SKM-1 treated with dmso at 0.1 percent for 144 hours (cell line): ENCODE measurements at regions not wholly inside any gene's neighbourhood (a gene's known extent, or its start where the extent isn't known, plus 50 kb on each side); places are given as distances from the start of the nearest gene placed in this dataset.
"Not testable (repeated sequence)": the region's sequence is repeated elsewhere in the genome, so short reads cannot be mapped to it uniquely, and the experiment has no call there.

Experiments used
- DNase-seq: peaks from one replicate; lab custom pipeline; 2025; ENCODE audit not compliant: unreplicated experiment; lab: John Stamatoyannopoulos, UW

GRCh38 chr4:19191979-19192650 lies 1059.6 kb upstream of the SLIT2 start:
- DNase-seq, result no peak

- DNase-seq, result no peak
These were observed 1064.0 kb upstream of the SLIT2 start for GRCh38 chr4:19187691-19188090.

GRCh38 chr4:19187096-19187495 lies 1064.6 kb upstream of the SLIT2 start:
- no peak for DNase-seq

DNA sequence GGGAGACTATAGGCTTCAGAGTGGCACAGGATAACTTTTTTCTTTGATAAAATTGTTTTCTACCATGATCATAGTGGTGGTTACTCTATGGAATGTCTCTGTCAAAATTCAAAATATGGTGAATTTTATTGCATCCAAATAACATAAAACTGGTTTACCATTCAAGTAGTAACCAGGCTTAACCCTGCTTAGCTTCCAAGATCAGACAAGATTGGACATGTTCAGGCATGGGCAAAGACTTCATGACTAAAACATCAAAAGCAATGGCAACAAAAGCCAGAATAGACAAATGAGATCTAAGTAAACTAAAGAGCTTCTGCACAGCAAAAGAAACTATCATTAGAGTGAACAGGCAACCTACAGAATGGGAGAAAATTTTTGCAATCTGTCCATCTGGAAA lies 1070.1 kb upstream of the SLIT2 start:
- DNase-seq, result not testable (repeated sequence)

GRCh38 chr4:19178835-19179234 lies 1072.9 kb upstream of the SLIT2 start:
- no peak for DNase-seq

- no peak for DNase-seq
These were observed 1074.1 kb upstream of the SLIT2 start for GRCh38 chr4:19177616-19178015.

DNA sequence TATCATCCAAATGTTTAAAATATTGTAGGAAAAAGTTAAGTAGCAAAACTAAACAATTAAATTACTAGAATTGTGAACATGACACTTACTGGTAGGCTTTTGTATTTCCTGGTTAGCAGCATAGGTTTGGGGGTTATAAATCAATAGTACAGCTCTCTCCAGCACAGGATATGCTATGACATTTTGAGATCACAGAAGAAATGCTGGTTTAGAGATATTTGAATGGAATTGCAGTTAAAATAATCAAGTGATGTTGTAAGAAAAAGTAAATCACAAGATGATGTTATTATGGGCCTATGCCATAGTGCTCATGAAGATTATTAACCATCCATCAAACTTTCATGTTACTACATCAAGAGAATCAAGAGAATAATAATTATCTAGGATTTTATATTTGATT lies 1079.9 kb upstream of the SLIT2 start:
- DNase-seq, result no peak

DNA sequence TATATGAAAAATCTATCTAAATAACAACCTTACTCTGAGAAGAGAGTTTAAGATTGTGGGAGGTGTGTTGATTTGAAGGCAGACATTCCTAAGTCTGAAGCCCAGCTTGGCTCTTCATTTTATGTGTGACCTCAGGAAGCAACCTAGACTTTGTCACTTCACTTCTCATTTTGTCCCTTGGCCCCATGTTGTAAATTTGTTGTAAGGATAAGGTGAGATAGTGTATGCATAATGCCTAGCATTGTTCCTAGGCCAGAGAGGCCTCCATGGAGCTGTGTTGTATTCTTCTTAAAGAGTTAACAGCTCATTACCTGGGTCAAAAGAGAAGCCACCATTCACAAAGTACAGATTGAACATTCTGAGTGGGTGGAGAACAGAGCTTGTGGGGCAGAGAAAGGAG lies 1084.4 kb upstream of the SLIT2 start:
- no peak for DNase-seq

GRCh38 chr4:19164334-19164733 lies 1087.4 kb upstream of the SLIT2 start:
- DNase-seq, result peak; percentile 40

DNA sequence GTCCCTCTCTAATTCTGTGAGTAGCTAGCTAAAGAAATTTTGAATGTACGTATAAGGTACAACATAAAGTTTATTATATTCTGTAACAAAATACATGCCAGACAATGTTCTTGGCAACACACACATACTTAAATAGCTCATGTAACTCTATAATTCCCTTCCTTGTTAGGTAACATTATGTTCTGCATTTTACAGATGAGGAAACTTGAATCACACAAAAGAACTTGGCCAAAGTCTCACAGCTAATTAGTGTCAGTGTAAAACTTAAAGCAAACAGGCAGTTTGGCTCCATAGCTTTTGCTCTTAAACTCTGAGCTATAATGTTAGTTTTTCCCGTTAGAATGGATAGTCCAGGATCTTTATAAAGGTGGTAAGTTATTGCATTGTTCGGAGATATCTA lies 1091.8 kb upstream of the SLIT2 start:
- DNase-seq, result peak; percentile 1

- DNase-seq, result no peak
These were observed 1093.4 kb upstream of the SLIT2 start for GRCh38 chr4:19158107-19158809.

DNA sequence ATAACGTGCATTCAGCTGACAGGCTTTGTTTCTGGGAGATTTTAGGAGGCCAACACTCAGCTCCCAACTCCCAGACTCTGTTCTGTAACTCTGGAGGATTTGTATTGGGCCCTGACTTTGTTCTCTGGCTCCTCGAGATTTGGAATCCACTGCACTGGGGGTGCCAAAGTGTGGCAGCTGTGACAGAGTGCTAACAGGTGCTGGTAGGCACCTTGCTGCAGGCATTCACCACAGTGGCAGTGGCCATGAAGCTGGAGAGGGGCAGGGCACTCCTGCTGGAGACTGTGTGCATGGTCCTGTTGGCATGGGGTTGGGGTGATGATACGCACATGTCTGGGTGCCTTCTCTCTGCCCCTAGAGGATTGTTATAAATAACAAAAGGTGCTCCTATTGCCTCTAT lies 1094.9 kb upstream of the SLIT2 start:
- no peak for DNase-seq

DNA sequence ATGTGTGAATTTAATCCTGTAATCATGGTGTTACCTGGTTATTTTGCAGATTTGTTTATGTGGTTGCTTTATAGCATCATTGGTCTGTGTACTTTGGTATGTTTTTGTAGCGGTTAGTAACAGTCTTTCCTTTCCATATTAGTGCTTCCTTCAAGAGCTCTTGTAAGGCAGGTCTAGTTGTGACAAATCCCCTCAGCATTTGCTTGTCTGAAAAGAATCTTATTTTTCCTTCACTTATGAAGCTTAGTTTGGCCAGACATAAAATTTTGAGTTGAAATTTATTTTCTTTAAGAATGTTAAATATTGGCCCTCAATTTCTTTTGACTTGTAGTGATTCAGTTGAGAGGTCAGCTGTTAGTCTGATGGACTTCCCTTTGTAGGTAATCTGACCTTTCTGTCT lies 1096.1 kb upstream of the SLIT2 start:
- DNase-seq, result no peak

DNA sequence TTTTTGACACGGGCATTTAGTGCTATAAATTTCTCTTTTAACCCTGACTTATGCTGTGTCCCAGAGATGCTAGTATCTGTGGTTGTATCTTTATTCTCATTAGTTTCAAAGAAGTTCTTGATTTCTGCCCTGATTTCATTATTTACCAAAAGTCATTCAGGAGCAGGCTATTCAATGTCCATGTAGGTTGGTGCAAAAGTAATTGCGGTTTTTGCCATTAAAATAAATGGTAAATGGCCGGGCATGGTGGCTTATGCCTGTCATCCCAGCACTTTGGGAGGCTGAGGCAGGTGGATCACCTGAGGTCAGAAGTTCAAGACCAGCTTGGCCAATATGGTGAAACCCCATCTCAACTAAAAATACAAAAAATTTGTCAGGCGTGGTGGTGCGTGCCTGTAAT lies 1097.4 kb upstream of the SLIT2 start:
- not testable (repeated sequence) for DNase-seq

- DNase-seq, result no peak
These were observed 1099.4 kb upstream of the SLIT2 start for GRCh38 chr4:19152264-19152663.

DNA sequence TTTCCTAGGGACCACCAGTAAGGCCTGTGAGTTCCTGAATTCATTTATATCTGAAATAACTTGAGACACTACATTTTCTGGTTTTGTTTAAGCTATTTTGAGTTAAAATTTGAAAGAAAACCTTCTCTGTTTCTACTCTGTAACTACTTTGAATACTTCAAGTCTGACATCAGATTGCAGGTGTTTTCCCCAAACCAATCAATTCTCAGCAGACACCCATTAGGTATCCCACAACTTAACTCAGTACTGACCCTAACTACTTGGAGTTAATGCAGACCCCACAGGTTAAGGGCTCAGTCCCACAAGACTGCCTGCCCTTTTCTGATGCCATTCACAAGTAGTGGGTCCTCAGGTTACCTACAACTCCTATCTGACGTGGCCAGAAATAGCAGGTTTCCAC lies 1100.0 kb upstream of the SLIT2 start:
- DNase-seq, result no peak

GRCh38 chr4:19146038-19146437 lies 1105.7 kb upstream of the SLIT2 start:
- DNase-seq, result no peak

DNA sequence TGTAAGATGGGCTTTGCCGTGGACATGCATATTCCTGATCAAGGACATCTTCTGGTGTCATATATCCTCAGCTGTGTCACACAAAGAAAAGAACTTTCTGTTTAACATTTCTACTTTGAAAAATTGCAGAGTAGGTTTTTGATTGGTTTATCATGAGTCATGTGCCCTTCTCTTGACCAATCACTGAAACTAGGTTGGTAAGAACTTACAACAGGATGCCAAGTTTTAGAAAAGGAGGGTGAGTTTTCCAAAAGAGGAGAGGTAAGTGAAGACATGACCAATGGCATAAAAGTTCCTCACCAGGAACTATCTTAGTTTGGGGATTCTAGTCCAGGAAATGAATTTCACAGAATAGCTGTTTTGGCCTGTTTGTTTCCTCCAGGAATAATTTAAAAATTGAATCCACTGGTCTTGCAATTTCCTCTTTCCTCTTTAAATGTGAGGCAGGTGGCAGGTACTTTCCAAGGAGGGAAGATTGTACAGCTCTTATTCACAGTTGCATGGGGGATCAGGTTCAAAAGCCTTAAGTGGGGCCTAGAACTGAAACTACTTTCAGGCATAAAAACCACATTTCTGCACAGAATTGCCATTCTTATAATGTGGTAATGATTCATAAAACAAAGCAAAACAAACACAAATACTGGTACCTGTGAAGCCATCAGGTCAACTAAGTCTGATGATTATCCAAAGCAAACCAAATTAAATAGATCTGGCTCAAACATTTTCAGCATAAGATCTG lies 1114.5 kb upstream of the LCORL start:
- DNase-seq, result no peak

DNA sequence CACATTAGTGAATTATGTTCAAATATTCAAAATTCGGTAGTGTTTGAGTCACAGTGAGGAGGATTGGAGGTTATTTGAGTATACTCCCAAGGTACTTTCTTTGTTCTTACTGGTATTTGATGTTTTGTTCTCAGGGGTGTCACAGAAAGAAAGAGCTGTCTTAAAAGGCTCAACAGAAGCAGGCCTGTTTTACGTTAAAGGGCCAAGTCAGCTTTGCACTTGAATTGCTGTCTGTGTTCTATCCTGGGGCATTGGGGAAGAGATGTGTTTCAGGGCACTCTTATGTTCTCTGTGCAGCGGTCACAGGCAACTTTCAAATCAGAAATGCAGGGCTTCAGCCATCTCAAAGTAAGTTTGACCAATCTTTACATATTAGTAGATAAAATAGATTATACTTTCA lies 1113.1 kb upstream of the LCORL start:
- DNase-seq, result no peak

- DNase-seq, result no peak
These were observed 1111.8 kb upstream of the LCORL start for GRCh38 chr4:19133315-19133714.

- DNase-seq, result no peak
These were observed 1109.3 kb upstream of the LCORL start for GRCh38 chr4:19130866-19131265.

DNA sequence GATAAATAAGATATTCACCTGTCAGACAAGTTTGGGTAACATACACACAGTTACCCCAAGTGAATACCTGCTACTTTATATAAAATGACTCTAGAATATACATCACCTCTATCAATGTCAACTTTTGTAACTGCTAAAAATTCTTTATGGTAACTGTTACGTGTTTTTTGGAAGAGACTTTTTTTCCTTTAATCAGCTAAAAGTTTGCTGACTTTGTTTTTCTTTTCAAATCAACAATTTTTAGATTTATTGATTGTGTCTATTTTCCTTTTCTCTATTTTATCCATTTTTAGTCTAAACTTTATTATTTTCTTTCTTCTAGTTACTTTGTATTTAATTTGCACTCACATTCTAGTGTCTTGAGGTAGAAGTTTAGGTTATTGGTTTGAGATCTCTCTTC lies 1106.6 kb upstream of the LCORL start:
- DNase-seq, result no peak
